OCI-LY3 (cell line): ENCODE measurements at regions not wholly inside any gene's neighbourhood (a gene's known extent, or its start where the extent isn't known, plus 50 kb on each side); places are given as distances from the start of the nearest gene placed in this dataset.

Experiments used
- CTCF ChIP-seq: fragments of 200-600, 300-600 bp; sonication (generic); IDR thresholded peaks from 2 replicates; pipeline ENCODE4 v1.5.1; 2014; ENCODE audit warnings: antibody characterized with exemption, low read length, low read depth
- EZH2phosphoT487 ChIP-seq: fragments of 200-600 bp; shearing (Covaris generic); IDR thresholded peaks from 2 replicates; pipeline ENCODE4 v1.6.1; 2018; ENCODE audit warnings: antibody characterized with exemption, mixed run types, low read depth

- TF ChIP-seq CTCF (no peak), EZH2phosphoT487 (no peak)
Measured at GRCh38 chr19:33971073-33971472, 174.4 kb downstream of the KCTD15 start.
